AG09319 (cell line): ENCODE measurements at regions not wholly inside any gene's neighbourhood (a gene's known extent, or its start where the extent isn't known, plus 50 kb on each side); places are given as distances from the start of the nearest gene placed in this dataset.
A peak's percentile ranks its signal among the peaks of the same experiment; 100 is the strongest.

Experiments used
- DNase-seq: peaks from one replicate; pipeline ENCODE4 v3.0.0-alpha.2; 2010; ENCODE audit warnings: low read depth; ENCODE audit errors: extremely low read depth
- CTCF ChIP-seq: IDR thresholded peaks from 2 replicates; pipeline ENCODE4 v1.5.1; 2011; ENCODE audit warnings: low read depth, mild to moderate bottlenecking, inconsistent platforms, low read length, moderate library complexity

GRCh38 chr10:101299211-101299610 lies 54.8 kb upstream of the BTRC start:
- no peak for TF ChIP-seq CTCF
- DNase-seq = no peak

- DNase-seq = peak; percentile 5
- TF ChIP-seq CTCF = peak; percentile 42
Observed at GRCh38 chr10:101301111-101301731, 52.7 kb upstream of the BTRC start.

GRCh38 chr10:101303087-101303703 lies 50.8 kb upstream of the BTRC start:
- no peak for TF ChIP-seq CTCF

More at GRCh38 chr10:101303087-101303703, 50.8 kb upstream of the BTRC start:
- no peak for DNase-seq
